Ishikawa (cell line): ENCODE measurements at regions not wholly inside any gene's neighbourhood (a gene's known extent, or its start where the extent isn't known, plus 50 kb on each side); places are given as distances from the start of the nearest gene placed in this dataset.

Experiments used
- CEBPB ChIP-seq: IDR thresholded peaks from 2 replicates; pipeline ENCODE4 v1.6.1; 2012
- CREB1 ChIP-seq: IDR thresholded peaks from 2 replicates; pipeline ENCODE4 v1.6.1; 2012; ENCODE audit warnings: low read depth
- EGR1 ChIP-seq: IDR thresholded peaks from 2 replicates; pipeline ENCODE4 v1.6.1; 2012
- EP300 ChIP-seq: IDR thresholded peaks from 2 replicates; pipeline ENCODE4 v1.6.1; 2012; ENCODE audit warnings: borderline replicate concordance
- FOXM1 ChIP-seq: IDR thresholded peaks from 2 replicates; pipeline ENCODE4 v1.6.1; 2012; ENCODE audit warnings: low read depth, borderline replicate concordance
- NFIC ChIP-seq: IDR thresholded peaks from 2 replicates; pipeline ENCODE4 v1.6.1; 2012
- RAD21 ChIP-seq: IDR thresholded peaks from 2 replicates; pipeline ENCODE4 v1.6.1; 2012; ENCODE audit warnings: low read depth
- TAF1 ChIP-seq: IDR thresholded peaks from 2 replicates; pipeline ENCODE4 v1.6.1; 2012; ENCODE audit warnings: low read depth, mild to moderate bottlenecking
- TCF12 ChIP-seq: IDR thresholded peaks from 2 replicates; pipeline ENCODE4 v1.6.1; 2012; ENCODE audit warnings: low read depth
- TEAD4 ChIP-seq: IDR thresholded peaks from 2 replicates; pipeline ENCODE4 v1.6.1; 2012
- YY1 ChIP-seq: IDR thresholded peaks from 2 replicates; pipeline ENCODE4 v1.6.1; 2012; ENCODE audit warnings: low read depth
- ZBTB7A ChIP-seq: IDR thresholded peaks from 2 replicates; pipeline ENCODE4 v1.6.1; 2012; ENCODE audit warnings: low read depth
- TF ChIP-seq, protein P1 (sequence below): IDR thresholded peaks from 2 replicates; pipeline ENCODE4 v1.6.1; 2012; ENCODE audit warnings: low read depth, mild to moderate bottlenecking
- TF ChIP-seq, protein P2 (sequence below): IDR thresholded peaks from 2 replicates; pipeline ENCODE4 v1.6.1; 2012
- TF ChIP-seq, protein P3 (sequence below): IDR thresholded peaks from 2 replicates; pipeline ENCODE4 v1.6.1; 2012

DNA sequence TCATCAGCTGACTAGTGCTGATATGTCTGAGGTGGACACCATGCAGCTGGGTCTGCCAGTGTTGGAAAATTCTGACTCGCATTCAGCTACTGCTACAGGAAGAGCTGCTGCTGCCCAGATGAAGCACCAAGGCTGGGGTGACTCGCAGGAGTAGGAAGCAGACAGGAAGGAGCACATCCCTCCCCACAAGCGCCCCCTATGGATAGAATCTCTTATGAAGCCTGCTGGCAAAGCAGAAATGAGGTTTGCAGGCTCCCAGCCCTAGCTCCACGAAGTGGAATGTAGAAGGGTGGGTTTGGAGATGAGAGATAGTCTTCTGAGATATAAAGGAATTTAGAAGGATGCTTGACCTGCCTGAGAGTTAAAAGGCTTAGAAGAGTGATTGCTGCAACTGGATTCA, 443.0 kb downstream of the ACTL7B start:
- TF ChIP-seq YY1 (no peak), EP300 (no peak), ZBTB7A (no peak), TEAD4 (no peak), CREB1 (no peak), EGR1 (no peak), NFIC (no peak), FOXM1 (no peak), RAD21 (no peak), TAF1 (no peak), TCF12 (no peak), CEBPB (no peak)
- TF ChIP-seq, protein P1, sequence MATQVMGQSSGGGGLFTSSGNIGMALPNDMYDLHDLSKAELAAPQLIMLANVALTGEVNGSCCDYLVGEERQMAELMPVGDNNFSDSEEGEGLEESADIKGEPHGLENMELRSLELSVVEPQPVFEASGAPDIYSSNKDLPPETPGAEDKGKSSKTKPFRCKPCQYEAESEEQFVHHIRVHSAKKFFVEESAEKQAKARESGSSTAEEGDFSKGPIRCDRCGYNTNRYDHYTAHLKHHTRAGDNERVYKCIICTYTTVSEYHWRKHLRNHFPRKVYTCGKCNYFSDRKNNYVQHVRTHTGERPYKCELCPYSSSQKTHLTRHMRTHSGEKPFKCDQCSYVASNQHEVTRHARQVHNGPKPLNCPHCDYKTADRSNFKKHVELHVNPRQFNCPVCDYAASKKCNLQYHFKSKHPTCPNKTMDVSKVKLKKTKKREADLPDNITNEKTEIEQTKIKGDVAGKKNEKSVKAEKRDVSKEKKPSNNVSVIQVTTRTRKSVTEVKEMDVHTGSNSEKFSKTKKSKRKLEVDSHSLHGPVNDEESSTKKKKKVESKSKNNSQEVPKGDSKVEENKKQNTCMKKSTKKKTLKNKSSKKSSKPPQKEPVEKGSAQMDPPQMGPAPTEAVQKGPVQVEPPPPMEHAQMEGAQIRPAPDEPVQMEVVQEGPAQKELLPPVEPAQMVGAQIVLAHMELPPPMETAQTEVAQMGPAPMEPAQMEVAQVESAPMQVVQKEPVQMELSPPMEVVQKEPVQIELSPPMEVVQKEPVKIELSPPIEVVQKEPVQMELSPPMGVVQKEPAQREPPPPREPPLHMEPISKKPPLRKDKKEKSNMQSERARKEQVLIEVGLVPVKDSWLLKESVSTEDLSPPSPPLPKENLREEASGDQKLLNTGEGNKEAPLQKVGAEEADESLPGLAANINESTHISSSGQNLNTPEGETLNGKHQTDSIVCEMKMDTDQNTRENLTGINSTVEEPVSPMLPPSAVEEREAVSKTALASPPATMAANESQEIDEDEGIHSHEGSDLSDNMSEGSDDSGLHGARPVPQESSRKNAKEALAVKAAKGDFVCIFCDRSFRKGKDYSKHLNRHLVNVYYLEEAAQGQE, result no peak
- TF ChIP-seq, protein P2, sequence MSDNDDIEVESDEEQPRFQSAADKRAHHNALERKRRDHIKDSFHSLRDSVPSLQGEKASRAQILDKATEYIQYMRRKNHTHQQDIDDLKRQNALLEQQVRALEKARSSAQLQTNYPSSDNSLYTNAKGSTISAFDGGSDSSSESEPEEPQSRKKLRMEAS, result no peak
- TF ChIP-seq, protein P3, sequence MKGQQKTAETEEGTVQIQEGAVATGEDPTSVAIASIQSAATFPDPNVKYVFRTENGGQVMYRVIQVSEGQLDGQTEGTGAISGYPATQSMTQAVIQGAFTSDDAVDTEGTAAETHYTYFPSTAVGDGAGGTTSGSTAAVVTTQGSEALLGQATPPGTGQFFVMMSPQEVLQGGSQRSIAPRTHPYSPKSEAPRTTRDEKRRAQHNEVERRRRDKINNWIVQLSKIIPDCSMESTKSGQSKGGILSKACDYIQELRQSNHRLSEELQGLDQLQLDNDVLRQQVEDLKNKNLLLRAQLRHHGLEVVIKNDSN, result no peak

DNA sequence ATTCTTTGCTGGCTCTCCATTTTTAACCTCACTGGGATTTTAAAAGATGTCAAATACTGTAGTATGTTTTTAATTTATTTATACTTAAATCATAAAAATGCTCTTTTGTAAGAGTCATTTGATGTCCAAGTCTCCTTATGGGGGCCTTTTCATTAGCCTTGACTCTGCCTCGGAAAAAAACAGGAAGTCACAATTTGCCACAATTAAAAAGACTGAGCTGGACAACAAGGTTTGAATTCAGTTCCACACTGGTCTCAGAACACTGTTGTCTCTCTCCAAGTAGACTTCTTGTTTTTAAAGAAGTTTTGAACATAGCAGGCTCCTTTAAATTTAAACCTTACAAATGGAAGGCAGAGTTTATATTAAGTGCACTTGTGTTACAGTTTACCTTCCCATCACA, 444.2 kb downstream of the ACTL7B start:
- TF ChIP-seq, protein P3, result no peak
- TF ChIP-seq EP300, result no peak

DNA sequence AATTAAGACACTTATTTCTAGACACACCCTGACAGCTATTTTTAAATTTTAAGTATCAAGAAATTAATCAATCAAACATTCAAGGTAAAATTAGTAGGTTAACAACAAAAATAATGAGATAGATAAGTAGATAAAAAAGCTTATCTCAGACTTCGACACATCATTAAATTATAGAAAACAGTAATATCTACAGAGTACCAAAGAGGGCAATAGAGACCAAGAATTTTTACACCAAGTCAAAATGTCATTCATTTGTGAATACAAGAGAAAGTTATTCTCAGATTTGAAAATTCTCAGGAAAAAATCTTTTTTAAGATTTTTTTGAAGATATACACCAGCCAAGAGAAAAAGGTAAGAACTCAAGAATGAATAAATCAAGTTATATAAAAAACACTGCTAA, 445.6 kb downstream of the ACTL7B start:
- TF ChIP-seq RAD21 (peak; percentile 12; the same call in 1 of the 2 replicates), EGR1 (no peak)
- TF ChIP-seq, protein P3, result no peak

DNA sequence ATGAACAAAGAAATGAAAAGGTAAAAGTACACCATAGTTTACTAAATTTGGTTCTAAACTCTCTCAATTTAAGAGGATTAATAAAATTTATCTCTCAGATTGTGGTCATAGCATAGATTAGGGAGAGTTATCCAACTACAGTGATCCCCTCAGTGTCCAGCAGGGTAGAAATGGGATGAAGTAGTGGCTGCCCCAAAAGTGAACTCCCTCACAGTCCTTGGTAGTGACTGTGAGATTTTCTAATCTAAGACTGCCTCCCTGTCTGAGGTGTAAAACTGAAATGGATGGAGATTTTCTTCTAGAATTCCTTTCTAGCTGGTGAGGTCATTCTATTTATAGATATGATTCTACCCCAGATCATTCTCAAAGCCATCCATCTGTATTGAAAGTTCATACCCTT, 455.5 kb downstream of the ACTL7B start:
- TF ChIP-seq, protein P2, result no peak
- no peak for TF ChIP-seq EP300
- TF ChIP-seq, protein P3, result no peak
- TF ChIP-seq TAF1, result no peak
- TF ChIP-seq CEBPB, result no peak

DNA sequence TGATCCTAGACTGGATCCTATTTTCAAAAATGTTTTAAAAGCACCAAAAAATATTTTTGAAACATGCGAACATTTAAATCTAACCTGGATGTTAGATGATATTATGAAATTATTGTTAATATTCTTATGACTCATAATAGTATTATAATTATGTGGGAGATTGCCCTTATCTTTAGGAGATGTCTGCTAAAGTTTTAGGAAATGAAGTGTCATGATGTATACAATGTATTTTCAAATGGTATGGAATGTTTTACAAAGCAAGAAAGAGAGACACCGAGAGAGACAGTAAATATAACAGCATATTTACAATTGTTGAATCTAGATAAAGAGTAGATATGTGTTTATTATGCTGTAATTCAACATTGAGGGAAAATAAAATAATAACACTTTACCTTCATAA, 455.9 kb downstream of the ACTL7B start:
- TF ChIP-seq ZBTB7A, result no peak
- TF ChIP-seq, protein P1, result no peak
- TF ChIP-seq CREB1, result no peak
- no peak for TF ChIP-seq TEAD4
- TF ChIP-seq YY1, result no peak

DNA sequence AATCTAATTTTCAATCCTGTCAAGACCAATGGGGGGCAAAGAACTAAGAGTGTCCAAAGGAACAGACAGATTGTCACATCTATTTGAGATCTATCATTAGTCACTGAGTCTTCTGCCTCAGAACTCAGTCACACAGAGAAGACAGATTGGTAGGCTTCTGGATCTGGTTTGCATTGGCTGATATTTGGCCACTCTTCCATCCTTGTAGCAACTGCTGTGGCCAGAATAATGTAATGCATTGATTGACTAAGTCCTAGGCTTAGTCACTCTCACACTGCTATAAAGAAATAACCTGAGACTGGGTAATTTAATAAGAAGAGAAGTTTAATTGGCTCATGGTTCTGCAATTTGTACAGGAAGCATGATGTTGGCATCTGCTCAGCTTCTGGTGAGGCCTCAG, 458.5 kb downstream of the ACTL7B start:
- TF ChIP-seq, protein P2, result no peak
- no peak for TF ChIP-seq YY1
- TF ChIP-seq CEBPB, result no peak
- no peak for TF ChIP-seq CREB1
- TF ChIP-seq NFIC, result no peak
- TF ChIP-seq EGR1, result no peak
- no peak for TF ChIP-seq RAD21
- no peak for TF ChIP-seq ZBTB7A
- TF ChIP-seq TCF12, result no peak
- TF ChIP-seq FOXM1, result no peak
- TF ChIP-seq, protein P3, result no peak
- TF ChIP-seq EP300, result no peak
- TF ChIP-seq TAF1, result no peak
- TF ChIP-seq TEAD4, result no peak
- TF ChIP-seq, protein P1, result no peak
